ENCODE measurements at regions not wholly inside any gene's neighbourhood (a gene's known extent, or its start where the extent isn't known, plus 50 kb on each side); places are given as distances from the start of the nearest gene placed in this dataset.

DNA sequence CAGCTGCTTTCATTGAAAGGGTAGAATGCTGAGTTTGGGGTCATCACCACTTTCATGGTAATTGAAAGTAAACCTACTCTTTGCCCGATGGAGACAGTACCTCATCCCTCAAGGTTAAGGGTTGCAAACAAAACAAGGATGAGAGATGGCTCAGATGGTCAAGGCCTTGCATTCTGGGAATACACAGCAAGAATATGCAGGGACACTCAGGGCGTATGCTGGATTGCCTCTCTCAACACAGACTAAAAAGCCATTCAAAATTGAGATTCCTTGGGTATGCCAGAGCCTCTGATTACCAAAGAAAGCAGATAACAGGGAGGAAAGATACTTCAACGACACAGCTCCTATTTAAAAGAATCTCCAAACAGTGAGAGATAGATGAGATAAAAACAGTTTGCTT, 310.4 kb downstream of the ARAP2 start:
- TF ChIP-seq GATA2 (IDR thresholded peaks at IDR 0.05; ENCODE audit: low read depth, low read length): no peak
- no peak for TF ChIP-seq GATA3 (IDR thresholded peaks at IDR 0.05; ENCODE audit: low read depth, low read length)

All from SH-SY5Y (cell line).